ENCODE measurements at regions not wholly inside any gene's neighbourhood (a gene's known extent, or its start where the extent isn't known, plus 50 kb on each side); places are given as distances from the start of the nearest gene placed in this dataset.

GRCh38 chr15:46676233-46677206, 1040.8 kb upstream of the SEMA6D start:
- DNase-seq: no peak

- DNase-seq: no peak
Measured at GRCh38 chr15:46677491-46677890, 1039.8 kb upstream of the SEMA6D start.

GRCh38 chr15:46681901-46682300, 1035.4 kb upstream of the SEMA6D start:
- DNase-seq: no peak

GRCh38 chr15:46682969-46683791, 1034.1 kb upstream of the SEMA6D start:
- no peak for DNase-seq

- no peak for DNase-seq
Measured at GRCh38 chr15:46685096-46685495, 1032.2 kb upstream of the SEMA6D start.

- no peak for DNase-seq
Measured at GRCh38 chr15:46685681-46686080, 1031.6 kb upstream of the SEMA6D start.

GRCh38 chr15:46696281-46696680, 1021.0 kb upstream of the SEMA6D start:
- no peak for DNase-seq

GRCh38 chr15:46701346-46701745, 1016.0 kb upstream of the SEMA6D start:
- DNase-seq: no peak

GRCh38 chr15:46701896-46702295, 1015.4 kb upstream of the SEMA6D start:
- DNase-seq: no peak

GRCh38 chr15:46703020-46703861, 1014.1 kb upstream of the SEMA6D start:
- no peak for DNase-seq

- DNase-seq: no peak
Measured at GRCh38 chr15:46703871-46704637, 1013.3 kb upstream of the SEMA6D start.

- no peak for DNase-seq
Measured at GRCh38 chr15:46707452-46707851, 1009.9 kb upstream of the SEMA6D start.

- DNase-seq: no peak
Measured at GRCh38 chr15:46708226-46708625, 1009.1 kb upstream of the SEMA6D start.

- no peak for DNase-seq
Measured at GRCh38 chr15:46709460-46710083, 1007.7 kb upstream of the SEMA6D start.

GRCh38 chr15:46710401-46710960, 1006.8 kb upstream of the SEMA6D start:
- DNase-seq: no peak

- no peak for DNase-seq
Measured at GRCh38 chr15:46713045-46713444, 1004.3 kb upstream of the SEMA6D start.

- DNase-seq: no peak
Measured at GRCh38 chr15:46714950-46715349, 1002.4 kb upstream of the SEMA6D start.

GRCh38 chr15:46723308-46723707, 994.0 kb upstream of the SEMA6D start:
- DNase-seq: no peak

GRCh38 chr15:46732060-46732459, 985.2 kb upstream of the SEMA6D start:
- DNase-seq: no peak

- DNase-seq: no peak
Measured at GRCh38 chr15:46735115-46735514, 982.2 kb upstream of the SEMA6D start.

GRCh38 chr15:46751303-46751702, 966.0 kb upstream of the SEMA6D start:
- no peak for DNase-seq
